HCT116 (cell line): ENCODE measurements at regions not wholly inside any gene's neighbourhood (a gene's known extent, or its start where the extent isn't known, plus 50 kb on each side); places are given as distances from the start of the nearest gene placed in this dataset.

ENCODE experiments used
- ATAC-seq: fragments of 200-7000 bp; cut with Tn5 transposase; 2 replicates; pipeline ENCODE4 v1.9.1; 2020; ENCODE audit warnings: mild to moderate bottlenecking, moderate library complexity
- BruUV-seq: library from RNA; stranded (reverse); fragments of 400-500 nt; replicated peaks from 2 replicates; lab custom pipeline; 2021; lab: Mats Ljungman, UMichigan
- CTCF ChIA-PET: fragments of 300-600 bp; sonication (Branson Sonifier 250); formaldehyde crosslinking; loops from one replicate; lab custom pipeline; 2021; ENCODE audit warnings: antibody characterized with exemption; lab: Charles Lee
- POLR2A ChIA-PET: fragments of 300-600, 350-600 bp; sonication (Branson Sonifier 250); formaldehyde crosslinking; loops from one replicate; lab custom pipeline; 2021; ENCODE audit warnings: antibody characterized with exemption; lab: Charles Lee
- RAD21 ChIA-PET, 2 experiments: fragments of 300-600 bp; sonication (Branson Sonifier 250); formaldehyde crosslinking; loops; one replicate each; lab custom pipeline; 2023; ENCODE audit warnings: low total read pairs in 2 of 2; ENCODE audit not compliant: uncharacterized antibody in 2 of 2, unreplicated experiment in 2 of 2, low non-redundant PET in 1 of 2; lab: Charles Lee
- DNase-seq: peaks from one replicate; pipeline ENCODE4 v3.0.0-alpha.2; 2010; ENCODE audit warnings: low read depth, low spot score
- H2AFZ ChIP-seq: fragments of 200-600 bp; shearing (Covaris generic), sonication (generic); 2 replicates; pipeline ENCODE4 v1.6.1; 2017; ENCODE audit warnings: low read depth, mixed run types, mixed read lengths, antibody characterized with exemption, low read length; ENCODE audit not compliant: poor library complexity, severe bottlenecking
- H3K27ac ChIP-seq: 2 replicates; pipeline ENCODE4 v1.5.1; 2012; ENCODE audit warnings: low read depth, low read length
- H3K27me3 ChIP-seq: fragments of 200-600 bp; sonication (generic); 2 replicates; pipeline ENCODE4 v1.6.1; 2016; ENCODE audit warnings: mixed run types, low read length, mixed read lengths; ENCODE audit not compliant: insufficient read depth
- H3K36me3 ChIP-seq, 2 experiments: fragments of 200-500 bp in 1 of 2; fragments of 200-600 bp in 1 of 2; sonication (Bioruptor generic) in 1 of 2; sonication (generic) in 1 of 2; 2 replicates each; pipeline versions ENCODE4 v1.5.1 to v1.6.1; 2014 to 2016; ENCODE audit warnings: low read length in 2 of 2, inconsistent platforms in 1 of 2, mixed read lengths in 1 of 2, mixed run types in 1 of 2; ENCODE audit not compliant: insufficient read depth in 2 of 2, control insufficient read depth in 1 of 2
- H3K4me1 ChIP-seq, 2 experiments: fragments of 200-600 bp in 1 of 2; sonication (generic) in 1 of 2; 2 replicates each; pipeline versions ENCODE4 v1.5.1 to v1.6.1; 2012 to 2017; ENCODE audit warnings: low read length in 2 of 2, inconsistent platforms in 1 of 2, mild to moderate bottlenecking in 1 of 2, mixed read lengths in 1 of 2, mixed run types in 1 of 2, moderate library complexity in 1 of 2; ENCODE audit not compliant: insufficient read depth in 2 of 2, control insufficient read depth in 1 of 2
- H3K4me2 ChIP-seq: fragments of 200-600 bp; sonication (generic); 2 replicates; pipeline ENCODE4 v1.6.1; 2017; ENCODE audit warnings: mixed run types, low read length, mixed read lengths
- H3K4me3 ChIP-seq, 2 experiments: fragments of 200-600 bp in 1 of 2; sonication (generic) in 1 of 2; replicated peaks in 1 of 2; 2 replicates each; pipeline ENCODE4 v1.5.1; 2011 to 2016; ENCODE audit warnings: low read length in 2 of 2, control low read depth in 1 of 2, low read depth in 1 of 2, mild to moderate bottlenecking in 1 of 2, mixed read lengths in 1 of 2, mixed run types in 1 of 2
- H3K79me2 ChIP-seq: fragments of 200-600 bp; sonication (generic); 2 replicates; pipeline ENCODE4 v1.6.1; 2017; ENCODE audit warnings: mild to moderate bottlenecking, mixed run types, low read length, moderate library complexity, mixed read lengths; ENCODE audit not compliant: insufficient read depth
- H3K9ac ChIP-seq: fragments of 200-600 bp; sonication (generic); 2 replicates; pipeline ENCODE4 v1.6.1; 2016; ENCODE audit warnings: low read length, mixed read lengths
- H3K9me2 ChIP-seq: fragments of 200-600 bp; sonication (generic), shearing (Covaris generic); 2 replicates; pipeline ENCODE4 v1.6.1; 2017; ENCODE audit warnings: mixed run types, mild to moderate bottlenecking, moderate library complexity; ENCODE audit not compliant: insufficient read depth
- H3K9me3 ChIP-seq, 2 experiments: fragments of 200-500 bp in 1 of 2; fragments of 200-600 bp in 1 of 2; sonication (Bioruptor generic) in 1 of 2; sonication (generic) in 1 of 2; 2 replicates each; pipeline ENCODE4 v1.6.1; 2014 to 2017; ENCODE audit warnings: low read length in 2 of 2, mixed read lengths in 2 of 2, inconsistent platforms in 1 of 2, low read depth in 1 of 2, mild to moderate bottlenecking in 1 of 2, mixed run types in 1 of 2, moderate library complexity in 1 of 2; ENCODE audit not compliant: control insufficient read depth in 1 of 2, insufficient read depth in 1 of 2
- H4K20me1 ChIP-seq: fragments of 200-600 bp; sonication (generic), shearing (Covaris generic); 2 replicates; pipeline ENCODE4 v1.6.1; 2017; ENCODE audit warnings: mixed run types, mild to moderate bottlenecking, moderate library complexity; ENCODE audit not compliant: insufficient read depth
- EGR1 ChIP-seq: IDR thresholded peaks from 2 replicates; pipeline ENCODE4 v1.6.1; 2012; ENCODE audit warnings: low read depth
- EZH2 ChIP-seq: fragments of 200-600 bp; sonication (generic); IDR thresholded peaks from 2 replicates; pipeline ENCODE4 v1.6.1; 2017; ENCODE audit warnings: antibody characterized with exemption, mixed run types
- EZH2phosphoT487 ChIP-seq: fragments of 200-600 bp; IDR thresholded peaks from 2 replicates; pipeline ENCODE4 v1.6.1; 2018; ENCODE audit warnings: antibody characterized with exemption, borderline replicate concordance
- SIN3A ChIP-seq: IDR thresholded peaks from 2 replicates; pipeline ENCODE4 v1.6.1; 2012; ENCODE audit warnings: low read depth
- SP1 ChIP-seq: IDR thresholded peaks from 2 replicates; pipeline ENCODE4 v1.6.1; 2012; ENCODE audit warnings: low read depth
- TCF7L2 ChIP-seq: IDR thresholded peaks from 2 replicates; pipeline ENCODE4 v1.7.0; 2011; ENCODE audit warnings: borderline replicate concordance, inconsistent platforms; ENCODE audit not compliant: insufficient read depth, insufficient read length; ENCODE audit errors: extremely low read depth
- YY1 ChIP-seq: IDR thresholded peaks from 2 replicates; pipeline ENCODE4 v1.6.1; 2011; ENCODE audit warnings: low read length, low read depth, moderate library complexity, mild to moderate bottlenecking; ENCODE audit not compliant: insufficient replicate concordance; ENCODE audit errors: extremely low read depth
- ZFX ChIP-seq: fragments of 450-650 bp; IDR thresholded peaks from 2 replicates; pipeline ENCODE4 v1.6.1; 2017
- ZNF274 ChIP-seq: fragments of 200-500 bp; sonication (Bioruptor generic); IDR thresholded peaks from 2 replicates; pipeline ENCODE4 v1.6.1; 2014; ENCODE audit warnings: mild to moderate bottlenecking, low read depth, low read length, inconsistent platforms
- intact Hi-C: fragments of 100-400 bp; cut with micrococcal nuclease; formaldehyde crosslinking; loops from 2 replicates; pipeline ENCODE4 v1.10.0; 2022
- TF ChIP-seq, protein P1 (sequence below): IDR thresholded peaks from 2 replicates; pipeline ENCODE4 v1.6.1; 2012; ENCODE audit warnings: low read depth

DNA sequence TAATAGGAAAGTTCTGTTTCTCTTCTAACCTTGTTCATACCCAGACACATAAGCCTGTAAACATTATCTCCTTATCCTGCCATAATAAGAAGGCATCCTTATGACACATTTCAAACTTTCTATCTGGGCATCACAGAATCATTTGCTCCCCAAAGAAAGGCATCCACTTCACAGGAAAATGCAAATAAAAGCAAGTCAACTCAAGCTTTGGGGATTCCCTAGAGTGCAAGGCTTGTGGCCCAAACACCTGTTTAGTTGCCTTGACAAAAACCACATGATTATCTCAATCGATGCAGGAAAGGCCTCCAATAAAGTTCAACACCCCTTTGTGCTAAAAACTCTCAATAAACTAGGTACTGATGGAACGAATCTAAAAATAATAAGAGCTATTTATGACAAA is 195.7 kb upstream of the GALNT5 start (continued):
- TF ChIP-seq, protein P1, sequence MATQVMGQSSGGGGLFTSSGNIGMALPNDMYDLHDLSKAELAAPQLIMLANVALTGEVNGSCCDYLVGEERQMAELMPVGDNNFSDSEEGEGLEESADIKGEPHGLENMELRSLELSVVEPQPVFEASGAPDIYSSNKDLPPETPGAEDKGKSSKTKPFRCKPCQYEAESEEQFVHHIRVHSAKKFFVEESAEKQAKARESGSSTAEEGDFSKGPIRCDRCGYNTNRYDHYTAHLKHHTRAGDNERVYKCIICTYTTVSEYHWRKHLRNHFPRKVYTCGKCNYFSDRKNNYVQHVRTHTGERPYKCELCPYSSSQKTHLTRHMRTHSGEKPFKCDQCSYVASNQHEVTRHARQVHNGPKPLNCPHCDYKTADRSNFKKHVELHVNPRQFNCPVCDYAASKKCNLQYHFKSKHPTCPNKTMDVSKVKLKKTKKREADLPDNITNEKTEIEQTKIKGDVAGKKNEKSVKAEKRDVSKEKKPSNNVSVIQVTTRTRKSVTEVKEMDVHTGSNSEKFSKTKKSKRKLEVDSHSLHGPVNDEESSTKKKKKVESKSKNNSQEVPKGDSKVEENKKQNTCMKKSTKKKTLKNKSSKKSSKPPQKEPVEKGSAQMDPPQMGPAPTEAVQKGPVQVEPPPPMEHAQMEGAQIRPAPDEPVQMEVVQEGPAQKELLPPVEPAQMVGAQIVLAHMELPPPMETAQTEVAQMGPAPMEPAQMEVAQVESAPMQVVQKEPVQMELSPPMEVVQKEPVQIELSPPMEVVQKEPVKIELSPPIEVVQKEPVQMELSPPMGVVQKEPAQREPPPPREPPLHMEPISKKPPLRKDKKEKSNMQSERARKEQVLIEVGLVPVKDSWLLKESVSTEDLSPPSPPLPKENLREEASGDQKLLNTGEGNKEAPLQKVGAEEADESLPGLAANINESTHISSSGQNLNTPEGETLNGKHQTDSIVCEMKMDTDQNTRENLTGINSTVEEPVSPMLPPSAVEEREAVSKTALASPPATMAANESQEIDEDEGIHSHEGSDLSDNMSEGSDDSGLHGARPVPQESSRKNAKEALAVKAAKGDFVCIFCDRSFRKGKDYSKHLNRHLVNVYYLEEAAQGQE = no peak
- TF ChIP-seq ZNF274 = no peak

DNA sequence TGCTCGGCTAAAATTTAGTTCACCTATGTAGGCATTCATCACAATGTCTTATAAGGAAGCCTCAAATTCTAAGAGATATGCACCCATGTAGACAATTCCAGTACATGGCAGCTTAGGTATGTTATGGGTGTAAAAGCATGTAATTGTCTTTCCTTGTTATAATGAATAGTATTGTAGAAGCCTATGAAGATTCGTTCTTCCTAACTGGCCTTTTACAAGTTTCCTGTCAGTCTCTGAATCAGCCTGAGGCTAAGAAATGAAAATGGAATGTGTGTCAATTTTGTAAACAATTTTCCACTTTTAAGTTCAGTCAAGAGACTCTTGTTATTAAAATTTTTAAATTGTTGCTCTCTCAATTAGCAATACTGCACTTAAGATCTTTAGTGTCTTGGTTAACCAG is 189.9 kb upstream of the GALNT5 start:
- H3K9me3 ChIP-seq = no peaks in the 10 kb centered on the region
- no peaks in the 10 kb centered on the region for H3K4me1 ChIP-seq
- no peaks in the 10 kb centered on the region for H4K20me1 ChIP-seq
- ATAC-seq (no peak), DNase-seq (no peak)
- intact Hi-C loops = no loop called here
- no TSS peak for BruUV-seq
- H3K79me2 ChIP-seq = no peaks in the 10 kb centered on the region
- H3K9me2 ChIP-seq = 0 out of 2 replicates have a peak, but pooled peaks cover 5% of the 10 kb centered on the region
- H3K4me2 ChIP-seq = no peak overlapping the region
- no peak overlapping the region for H2AFZ ChIP-seq
- ChIA-PET CTCF (no interaction called here), POLR2A (no interaction called here), RAD21 (no interaction called here)
- no peak overlapping the region for H3K27ac ChIP-seq
- no peaks in the 10 kb centered on the region for H3K27me3 ChIP-seq
- TF ChIP-seq TCF7L2 (no peak), EZH2phosphoT487 (no peak), SIN3A (no peak), EGR1 (no peak), YY1 (no peak), EZH2 (no peak), SP1 (no peak), ZFX (no peak)
- no peak overlapping the region for H3K9ac ChIP-seq
- H3K4me3 ChIP-seq = no peak overlapping the region
- H3K36me3 ChIP-seq = no peaks in the 10 kb centered on the region
